ENCODE measurements at regions not wholly inside any gene's neighbourhood (a gene's known extent, or its start where the extent isn't known, plus 50 kb on each side); places are given as distances from the start of the nearest gene placed in this dataset.
A peak's percentile ranks its signal among the peaks of the same experiment; 100 is the strongest.

DNA sequence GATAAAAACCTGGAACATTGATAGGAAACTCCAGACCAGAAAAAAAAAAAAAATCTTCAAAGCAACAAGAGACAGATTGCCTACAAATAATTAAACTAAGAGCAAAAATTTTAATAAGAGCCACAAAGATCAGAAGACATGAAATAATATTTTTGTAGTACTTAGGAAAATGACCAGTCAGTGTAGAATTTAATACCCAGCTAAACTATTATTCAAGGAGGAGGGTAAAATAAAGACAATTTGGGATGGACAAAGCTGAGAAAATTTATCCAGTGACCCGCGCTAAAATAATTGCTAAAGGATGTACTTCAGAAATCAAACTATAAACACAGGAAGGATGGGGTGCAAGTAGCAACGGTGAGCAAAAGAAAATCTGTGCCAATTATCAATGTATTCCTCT is 133.2 kb downstream of the AQP9 start:
- DNase-seq (ENCODE audit: low spot score) = no peak

- DNase-seq (ENCODE audit: low spot score) = no peak
Measured at GRCh38 chr15:58273104-58273503, 134.9 kb downstream of the AQP9 start.

DNA sequence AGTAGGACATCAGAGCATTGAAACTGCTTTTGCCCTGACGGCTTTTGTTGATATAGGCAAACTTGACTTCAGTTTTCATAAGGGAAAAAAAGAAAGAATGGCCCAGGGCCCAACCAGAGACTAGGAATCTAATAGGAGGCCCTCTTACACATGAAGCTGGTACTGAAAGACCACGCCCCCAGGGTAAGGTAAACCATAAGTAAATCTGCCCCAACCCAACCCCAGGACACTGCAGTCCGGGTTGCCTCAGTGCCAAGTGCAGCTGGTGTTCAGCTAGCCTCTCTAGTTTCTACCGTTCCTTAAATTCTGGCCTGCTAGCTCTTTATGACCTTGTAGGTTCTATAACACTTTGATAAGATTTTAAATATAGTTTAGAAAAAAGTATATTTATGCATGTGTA is 136.7 kb downstream of the AQP9 start:
- no peak for DNase-seq (ENCODE audit: low spot score)

- DNase-seq (ENCODE audit: low spot score) = no peak
Measured at GRCh38 chr15:58275785-58276184, 137.6 kb downstream of the AQP9 start.

DNA sequence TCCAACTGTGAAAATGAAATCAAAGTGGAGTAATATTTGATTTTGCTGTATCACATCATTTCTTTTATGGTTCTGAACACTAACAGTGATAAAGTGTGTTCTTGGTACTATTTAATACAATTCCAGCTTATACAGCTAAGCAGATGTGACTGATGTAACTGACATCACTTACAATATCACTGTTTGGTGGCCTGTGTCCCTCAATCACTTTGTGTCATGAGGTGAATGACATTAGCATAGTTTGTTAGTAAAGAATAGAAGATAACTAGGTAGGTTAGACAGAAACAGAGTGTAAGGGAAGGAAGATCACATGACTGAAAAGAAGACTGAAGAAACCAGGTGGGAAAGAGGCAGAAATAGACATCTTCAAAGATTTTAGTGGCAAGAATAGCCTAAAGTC is 138.7 kb downstream of the AQP9 start:
- DNase-seq (ENCODE audit: low spot score) = no peak

- no peak for DNase-seq (ENCODE audit: low spot score)
Measured at GRCh38 chr15:58277333-58277732, 139.2 kb downstream of the AQP9 start.

GRCh38 chr15:58279106-58279505 is 140.9 kb downstream of the AQP9 start:
- no peak for DNase-seq (ENCODE audit: low spot score)

DNA sequence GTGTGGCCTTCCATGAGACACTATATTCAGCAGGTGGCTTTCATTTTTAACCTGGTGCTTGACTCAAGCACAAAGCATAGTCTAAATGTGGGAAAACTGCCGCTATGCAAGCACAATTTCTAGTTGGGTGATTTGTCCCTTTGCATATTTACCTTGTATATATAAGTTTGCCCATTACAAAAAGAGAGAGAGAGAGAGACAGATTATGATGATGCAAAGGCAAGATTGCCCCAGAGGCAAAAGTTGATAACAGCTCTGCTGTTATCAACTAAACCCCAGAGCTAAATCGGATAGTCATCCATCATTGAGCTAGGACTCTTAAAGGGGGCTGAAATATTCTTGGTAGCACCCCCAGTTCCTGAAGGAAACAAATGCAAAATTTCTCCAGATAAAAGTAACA is 141.5 kb downstream of the AQP9 start:
- DNase-seq (ENCODE audit: low spot score) = no peak

GRCh38 chr15:58282060-58282708 is 144.0 kb downstream of the AQP9 start:
- DNase-seq (ENCODE audit: low spot score) = no peak

DNA sequence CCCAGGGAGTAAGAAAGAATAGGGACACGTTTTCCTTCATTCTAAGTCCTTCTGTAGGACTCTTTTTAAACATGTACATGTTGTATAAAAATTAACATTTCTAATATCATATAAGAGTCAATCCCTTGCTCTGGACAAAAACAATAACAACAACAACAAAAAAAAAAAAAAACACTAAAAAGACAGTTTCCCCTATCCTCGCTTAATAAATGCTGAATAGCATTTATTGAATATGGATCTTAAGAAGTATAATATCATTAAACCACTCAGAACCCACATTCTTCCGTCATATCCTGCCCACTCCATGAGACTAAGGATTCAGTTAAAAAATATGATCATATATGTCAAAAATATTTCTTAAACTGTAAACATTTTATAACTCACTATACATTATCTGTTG is 145.1 kb downstream of the AQP9 start:
- no peak for DNase-seq (ENCODE audit: low spot score)

DNA sequence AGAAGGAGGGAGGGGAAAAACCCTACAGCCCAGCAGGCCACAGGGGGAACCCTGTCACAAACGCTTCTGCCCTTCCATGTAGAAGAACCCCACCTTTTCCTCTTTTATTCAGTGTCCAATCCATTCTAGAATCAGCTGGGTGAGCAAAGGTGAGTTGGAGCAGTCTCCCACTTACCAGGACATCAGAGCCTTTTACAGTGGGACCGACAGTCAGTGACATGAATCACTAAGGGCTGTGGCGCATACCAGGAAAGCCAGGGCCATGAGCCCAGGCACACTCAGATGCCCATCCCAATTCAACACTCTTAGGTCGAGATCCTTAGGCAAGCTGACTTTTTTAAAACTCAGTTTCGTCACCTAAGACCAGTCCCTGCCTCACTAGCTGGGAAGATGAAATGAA is 146.1 kb downstream of the AQP9 start:
- DNase-seq (ENCODE audit: low spot score) = no peak

DNA sequence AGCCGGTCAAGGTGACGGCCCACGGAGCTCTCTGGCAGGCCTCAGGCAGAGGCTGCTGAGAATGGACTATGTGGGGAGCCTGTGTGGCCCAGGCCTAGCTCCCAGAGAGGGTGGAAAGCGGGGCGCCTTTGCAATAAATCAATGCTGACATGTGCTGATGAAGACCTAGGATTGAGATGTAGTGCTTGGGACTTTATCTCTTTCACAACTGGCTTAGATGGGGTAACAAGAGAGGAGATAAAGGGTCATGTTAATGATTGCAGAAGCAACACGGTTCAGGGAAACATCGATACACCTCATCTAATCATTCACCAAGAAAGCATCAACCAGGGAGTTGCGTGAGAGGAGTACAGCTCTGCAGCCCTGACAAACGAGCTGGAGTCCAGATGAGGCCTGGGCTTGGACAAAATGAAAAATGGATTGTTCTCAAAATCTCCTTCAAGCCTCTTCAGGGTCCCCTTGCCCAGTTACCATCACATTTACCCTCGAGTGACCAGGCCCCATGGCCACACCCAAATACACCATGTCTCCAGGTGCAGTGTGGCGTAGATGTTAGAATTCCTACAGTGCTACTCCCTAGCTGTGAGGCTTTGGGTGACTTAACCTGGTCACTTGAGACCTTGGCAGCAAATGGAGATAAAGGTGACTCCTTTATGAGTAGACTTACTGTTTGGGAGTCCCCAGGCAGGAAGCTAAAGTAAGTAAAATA is 146.4 kb upstream of the LIPC start:
- no peak for DNase-seq (ENCODE audit: low spot score)

DNA sequence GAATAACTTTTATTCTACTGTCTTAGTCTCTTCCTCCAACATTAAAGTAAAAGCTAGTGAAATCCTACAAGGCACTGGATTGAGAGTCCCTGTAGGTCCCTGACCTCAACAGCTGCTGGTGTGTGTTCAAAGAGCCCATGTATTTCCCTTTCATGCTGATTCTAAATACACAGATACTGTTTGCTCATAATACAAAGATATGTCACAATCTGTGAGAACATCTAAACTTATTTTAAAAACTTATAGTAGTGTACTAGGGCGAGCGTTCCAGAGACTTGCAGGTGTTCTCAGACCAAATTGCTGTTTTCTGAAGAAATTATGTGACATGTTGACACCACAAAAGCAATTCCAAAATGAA is 145.9 kb upstream of the LIPC start:
- DNase-seq (ENCODE audit: low spot score) = no peak

- no peak for DNase-seq (ENCODE audit: low spot score)
Measured at GRCh38 chr15:58286523-58286922, 145.3 kb upstream of the LIPC start.

GRCh38 chr15:58287891-58288290 is 143.9 kb upstream of the LIPC start:
- no peak for DNase-seq (ENCODE audit: low spot score)

DNA sequence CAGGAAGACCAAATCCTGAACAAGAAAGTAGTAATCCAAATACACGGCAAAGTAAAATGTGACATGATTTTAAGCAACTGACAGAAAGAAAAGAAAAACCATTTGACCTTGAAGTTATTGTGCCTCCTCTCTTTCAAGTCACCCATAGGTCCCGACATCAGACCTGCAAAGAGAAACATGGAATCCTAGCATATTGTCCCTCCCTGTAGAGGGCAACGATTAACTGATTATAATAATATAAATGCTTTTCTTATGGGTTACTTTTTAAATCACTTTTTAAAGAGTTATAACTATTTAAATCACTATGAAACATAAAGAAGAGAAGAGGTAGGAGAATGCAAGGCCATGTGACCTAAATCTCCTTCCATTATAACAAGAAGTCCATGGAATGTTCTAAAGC is 143.2 kb upstream of the LIPC start:
- DNase-seq (ENCODE audit: low spot score) = no peak

DNA sequence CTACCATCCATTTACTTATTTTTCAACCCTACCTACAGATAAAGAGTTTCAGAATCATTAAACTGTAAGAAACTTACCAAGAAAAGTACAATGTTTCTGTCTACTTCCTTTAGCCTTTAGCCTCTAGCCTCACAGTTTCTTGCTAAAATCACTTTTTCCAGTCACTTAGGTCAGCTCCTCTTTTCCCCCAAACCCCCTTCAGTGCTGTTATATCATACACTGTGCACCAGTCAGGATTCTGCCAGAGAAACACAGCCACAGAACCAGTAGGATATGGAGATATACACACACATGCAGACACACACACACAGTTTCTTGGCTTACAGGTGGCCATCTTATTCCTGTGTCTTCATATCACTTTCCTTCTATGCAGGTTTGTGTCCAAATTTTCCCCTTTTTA is 139.9 kb upstream of the LIPC start:
- no peak for DNase-seq (ENCODE audit: low spot score)

GRCh38 chr15:58292751-58293175 is 139.0 kb upstream of the LIPC start:
- no peak for DNase-seq (ENCODE audit: low spot score)

DNA sequence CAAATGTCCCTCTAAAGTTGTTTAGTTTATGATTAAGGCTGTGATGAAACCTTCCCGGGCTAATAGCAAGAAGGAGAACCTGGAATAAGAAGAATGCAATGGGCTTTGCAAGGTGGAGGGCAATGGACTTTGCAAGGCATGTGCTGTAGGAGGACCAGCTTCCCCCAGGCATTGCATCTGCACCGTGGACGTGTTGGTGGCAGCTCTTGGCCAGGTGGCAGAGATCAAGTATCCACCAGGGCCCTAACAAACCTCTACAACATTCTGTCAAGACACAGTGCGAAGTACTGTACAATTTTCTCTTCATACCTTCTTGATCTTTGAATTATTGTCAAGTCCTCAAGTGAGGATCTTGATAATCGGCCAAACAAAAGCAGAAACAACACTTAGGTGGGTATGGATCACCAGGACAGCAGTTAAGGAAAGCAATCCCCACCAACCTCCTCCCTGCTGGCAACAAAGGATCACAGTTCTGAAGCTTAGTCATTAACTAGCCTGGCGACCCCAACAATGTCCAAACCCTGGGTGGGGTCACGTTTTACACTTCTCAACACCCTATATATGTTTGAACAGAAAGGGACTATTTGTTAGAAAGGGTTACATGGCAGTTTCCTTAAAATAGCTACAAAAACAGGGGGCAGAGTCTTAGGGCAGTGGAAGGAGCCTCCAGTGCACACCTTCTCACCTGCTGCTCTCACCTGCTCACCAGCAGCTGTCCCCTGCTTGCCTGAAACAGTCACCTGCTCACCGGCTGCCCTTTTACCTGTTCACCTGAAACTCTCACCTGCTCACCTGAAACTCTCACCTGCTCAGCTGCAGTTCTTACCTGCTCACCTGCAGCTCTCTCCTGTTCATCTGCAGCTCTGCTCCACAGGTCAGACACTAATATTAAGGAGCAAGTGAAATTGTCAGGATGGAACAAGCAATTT is 137.9 kb upstream of the LIPC start:
- DNase-seq (ENCODE audit: low spot score) = peak; percentile 11

GRCh38 chr15:58294681-58295254 is 137.0 kb upstream of the LIPC start:
- no peak for DNase-seq (ENCODE audit: low spot score)

DNA sequence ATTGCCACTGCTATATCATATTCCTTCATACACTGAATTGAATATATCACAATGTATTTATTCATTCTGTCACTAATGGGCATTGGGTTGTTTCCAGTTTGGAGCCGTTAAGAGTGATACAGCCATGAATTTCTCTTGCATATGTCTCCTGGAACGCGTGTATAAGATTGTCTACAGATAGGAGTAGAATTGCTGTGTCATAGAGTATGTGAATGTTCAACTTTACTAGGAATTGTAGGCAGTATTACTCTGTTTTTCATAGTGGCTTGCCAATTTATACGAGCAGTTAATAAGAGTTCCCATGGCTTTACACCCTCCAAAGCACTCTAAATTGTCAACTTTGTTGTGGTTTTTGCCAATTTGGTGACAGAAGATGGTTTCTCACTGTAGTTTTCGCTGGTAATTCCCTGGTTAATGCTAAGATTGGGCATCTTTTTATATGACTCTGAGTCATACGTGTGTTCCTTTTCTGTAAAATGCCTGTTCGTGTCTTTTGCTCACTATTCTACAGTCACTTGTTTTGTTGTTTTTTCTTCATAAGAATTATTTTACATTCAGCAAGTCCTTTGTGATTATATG is 136.1 kb upstream of the LIPC start:
- DNase-seq (ENCODE audit: low spot score) = no peak

DNA sequence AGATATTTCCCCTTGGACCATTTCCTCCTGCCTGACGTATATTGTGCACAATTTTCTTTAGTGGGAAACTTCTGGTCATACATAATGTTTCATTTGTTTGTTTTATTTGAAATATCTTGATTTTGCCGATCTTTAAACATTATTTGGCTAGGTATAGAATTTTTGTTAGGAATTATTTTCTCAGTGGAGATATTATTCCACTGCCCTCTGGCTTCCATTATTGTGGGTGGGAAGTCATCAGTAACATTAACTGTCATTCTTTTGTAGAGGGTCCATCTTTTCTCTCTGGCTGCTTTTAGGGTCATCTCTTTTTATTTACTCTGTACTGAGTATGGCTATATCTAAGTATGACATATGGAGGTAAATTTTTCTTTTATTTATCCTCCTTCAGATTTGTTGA is 135.5 kb upstream of the LIPC start:
- no peak for DNase-seq (ENCODE audit: low spot score)
